CD4-positive, alpha-beta T cell treated with Interleukin-17A for 1 hour (primary cell): ENCODE measurements at regions not wholly inside any gene's neighbourhood (a gene's known extent, or its start where the extent isn't known, plus 50 kb on each side); places are given as distances from the start of the nearest gene placed in this dataset.
"Not testable (repeated sequence)": the region's sequence is repeated elsewhere in the genome, so short reads cannot be mapped to it uniquely, and the experiment has no call there.

ENCODE experiments used
- DNase-seq: peaks from one replicate; pipeline ENCODE4 v3.0.0-alpha.2; 2020

- DNase-seq, result no peak
These were observed 432.8 kb downstream of the PDGFC start for GRCh38 chr4:156538651-156539257.

- no peak for DNase-seq
These were observed 433.4 kb downstream of the PDGFC start for GRCh38 chr4:156538210-156538609.

GRCh38 chr4:156537286-156537685 lies 434.3 kb downstream of the PDGFC start:
- no peak for DNase-seq

GRCh38 chr4:156536661-156537060 lies 434.9 kb downstream of the PDGFC start:
- DNase-seq, result no peak

GRCh38 chr4:156534205-156534604 lies 437.4 kb downstream of the PDGFC start:
- no peak for DNase-seq

- DNase-seq, result no peak
These were observed 443.4 kb downstream of the PDGFC start for GRCh38 chr4:156528216-156528615.

- no peak for DNase-seq
These were observed 444.2 kb downstream of the PDGFC start for GRCh38 chr4:156527237-156527993.

- DNase-seq, result no peak
These were observed 447.6 kb downstream of the PDGFC start for GRCh38 chr4:156523991-156524390.

- no peak for DNase-seq
These were observed 448.1 kb downstream of the PDGFC start for GRCh38 chr4:156523492-156523891.

GRCh38 chr4:156521631-156522030 lies 450.0 kb downstream of the PDGFC start:
- no peak for DNase-seq

GRCh38 chr4:156517956-156518355 lies 453.6 kb downstream of the PDGFC start:
- no peak for DNase-seq

- DNase-seq, result no peak
These were observed 454.1 kb downstream of the PDGFC start for GRCh38 chr4:156517546-156517945.

GRCh38 chr4:156516698-156517097 lies 454.9 kb downstream of the PDGFC start:
- no peak for DNase-seq

- DNase-seq, result no peak
These were observed 456.3 kb downstream of the PDGFC start for GRCh38 chr4:156515295-156515694.

GRCh38 chr4:156512622-156513021 lies 459.0 kb downstream of the PDGFC start:
- no peak for DNase-seq

GRCh38 chr4:156509921-156510320 lies 461.7 kb downstream of the PDGFC start:
- not testable (repeated sequence) for DNase-seq

GRCh38 chr4:156505341-156505955 lies 466.2 kb downstream of the PDGFC start:
- DNase-seq, result no peak

- no peak for DNase-seq
These were observed 468.5 kb downstream of the PDGFC start for GRCh38 chr4:156503119-156503518.

- no peak for DNase-seq
These were observed 469.6 kb downstream of the PDGFC start for GRCh38 chr4:156501962-156502361.

GRCh38 chr4:156499684-156500083 lies 471.9 kb downstream of the PDGFC start:
- no peak for DNase-seq

GRCh38 chr4:156497486-156497885 lies 474.1 kb downstream of the PDGFC start:
- DNase-seq, result no peak

GRCh38 chr4:156496797-156497196 lies 474.8 kb downstream of the PDGFC start:
- no peak for DNase-seq

- DNase-seq, result no peak
These were observed 475.8 kb downstream of the PDGFC start for GRCh38 chr4:156495836-156496235.

GRCh38 chr4:156495091-156495490 lies 476.5 kb downstream of the PDGFC start:
- no peak for DNase-seq
